Stimulated activated naive CD8-positive, alpha-beta T cell treated with anti-CD3 and anti-CD28 coated beads, Interleukin-15, amount 100 ng/mL, for 72 hours (primary cell): ENCODE measurements at regions not wholly inside any gene's neighbourhood (a gene's known extent, or its start where the extent isn't known, plus 50 kb on each side); places are given as distances from the start of the nearest gene placed in this dataset.

Experiments used
- ATAC-seq: fragments of 150-1000 bp; cut with Tn5 transposase; 2 replicates; pipeline ENCODE4 v1.10.0; 2021; ENCODE audit warnings: mild to moderate bottlenecking, moderate library complexity
- DNase-seq, 2 donors: peaks; one replicate each; pipeline ENCODE4 v3.0.0; 2021 to 2022
- H3K27ac Mint-ChIP-seq, 2 donors: one replicate each; pipeline ENCODE4 v1.8.0; 2022; ENCODE audit warnings: mild to moderate bottlenecking in 2 of 2, mixed read lengths in 2 of 2, moderate library complexity in 2 of 2
- H3K27me3 Mint-ChIP-seq: one replicate; pipeline ENCODE4 v1.8.0; 2022; ENCODE audit warnings: mixed read lengths
- H3K4me1 Mint-ChIP-seq: one replicate; pipeline ENCODE4 v1.8.0; 2022; ENCODE audit warnings: mild to moderate bottlenecking, mixed read lengths
- H3K4me3 Mint-ChIP-seq, 2 donors: one replicate each; pipeline ENCODE4 v1.8.0; 2022; ENCODE audit warnings: mild to moderate bottlenecking in 2 of 2, mixed read lengths in 2 of 2, moderate library complexity in 1 of 2
- H3K9me3 Mint-ChIP-seq, 2 donors: one replicate each; pipeline ENCODE4 v1.8.0; 2022; ENCODE audit warnings: mixed read lengths in 2 of 2

DNA sequence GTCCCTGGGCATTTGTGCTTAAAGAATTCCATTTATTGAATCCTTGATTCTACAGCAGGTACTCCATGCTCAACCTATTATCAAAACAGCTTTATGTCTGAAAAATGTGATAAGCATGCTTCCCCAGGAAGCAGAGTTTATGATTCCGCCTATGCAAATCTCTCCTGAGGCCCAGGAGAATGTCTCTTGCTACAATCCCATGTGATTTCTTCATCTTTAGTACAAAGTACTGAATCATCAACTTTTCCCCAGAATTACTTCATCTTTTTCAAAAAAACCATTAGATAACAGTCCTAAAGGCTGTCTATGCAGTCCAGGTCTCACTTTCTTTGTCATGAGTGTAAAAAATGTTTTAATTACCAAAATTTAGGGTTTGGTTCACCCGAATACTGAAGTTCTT is 130.2 kb upstream of the ADAMTSL1 start:
- Mint-ChIP-seq H3K27ac (no peak overlapping the region), H3K27me3 (no peaks in the 10 kb centered on the region), H3K9me3 (peaks cover 12 to 15% of the 10 kb centered on the region in 2 donors), H3K4me1 (no peaks in the 10 kb centered on the region), H3K4me3 (no peak overlapping the region)
- DNase-seq = no peak
- no peak for ATAC-seq

GRCh38 chr9:18346745-18347144 is 127.2 kb upstream of the ADAMTSL1 start:
- DNase-seq (no peak), ATAC-seq (no peak)
- Mint-ChIP-seq H3K9me3 (no peaks in the 10 kb centered on the region), H3K4me3 (no peak overlapping the region), H3K27ac (no peak overlapping the region), H3K4me1 (no peaks in the 10 kb centered on the region), H3K27me3 (no peaks in the 10 kb centered on the region)

DNA sequence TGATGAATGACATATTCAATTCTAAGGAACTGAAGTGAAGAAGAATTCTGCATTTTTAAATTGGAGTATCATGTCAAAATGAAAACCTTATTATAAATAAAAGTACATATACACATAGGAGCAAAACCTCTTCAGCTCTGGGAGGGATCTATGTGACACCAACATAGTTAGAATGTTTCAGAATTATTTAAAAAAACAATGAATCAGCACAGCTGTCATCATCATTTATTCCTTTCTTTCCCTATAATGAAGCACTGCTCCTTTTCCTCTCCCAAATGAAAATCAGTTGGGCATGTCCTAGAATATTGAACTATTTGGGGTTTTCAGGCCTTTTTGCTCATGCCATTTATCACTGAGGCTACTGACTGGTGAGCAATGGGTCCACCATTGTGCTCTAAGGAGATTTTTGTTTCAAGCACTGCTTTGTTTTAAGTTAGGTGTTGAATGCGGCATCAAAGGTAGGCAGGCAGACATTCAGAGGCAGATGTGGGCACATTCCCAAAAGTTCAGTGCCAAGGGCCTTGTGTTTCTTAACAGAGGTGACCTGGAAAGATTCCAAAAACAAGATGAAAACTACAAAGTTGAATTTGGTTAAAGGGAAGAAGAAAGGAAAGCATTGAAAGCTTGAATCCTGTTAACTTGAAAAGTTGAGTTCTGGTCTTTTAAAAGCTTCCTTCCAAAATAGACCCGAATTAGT is 126.4 kb upstream of the ADAMTSL1 start:
- Mint-ChIP-seq H3K27ac (no peak overlapping the region), H3K27me3 (no peaks in the 10 kb centered on the region), H3K4me3 (no peak overlapping the region), H3K4me1 (no peaks in the 10 kb centered on the region), H3K9me3 (no peaks in the 10 kb centered on the region)
- DNase-seq (no peak), ATAC-seq (no peak)

- DNase-seq (no peak), ATAC-seq (no peak)
- H3K4me3 Mint-ChIP-seq = no peak overlapping the region
- no peaks in the 10 kb centered on the region for H3K9me3 Mint-ChIP-seq
- no peaks in the 10 kb centered on the region for H3K4me1 Mint-ChIP-seq
- H3K27me3 Mint-ChIP-seq = no peaks in the 10 kb centered on the region
- no peak overlapping the region for H3K27ac Mint-ChIP-seq
Measured at GRCh38 chr9:18348083-18348475, 125.9 kb upstream of the ADAMTSL1 start.

DNA sequence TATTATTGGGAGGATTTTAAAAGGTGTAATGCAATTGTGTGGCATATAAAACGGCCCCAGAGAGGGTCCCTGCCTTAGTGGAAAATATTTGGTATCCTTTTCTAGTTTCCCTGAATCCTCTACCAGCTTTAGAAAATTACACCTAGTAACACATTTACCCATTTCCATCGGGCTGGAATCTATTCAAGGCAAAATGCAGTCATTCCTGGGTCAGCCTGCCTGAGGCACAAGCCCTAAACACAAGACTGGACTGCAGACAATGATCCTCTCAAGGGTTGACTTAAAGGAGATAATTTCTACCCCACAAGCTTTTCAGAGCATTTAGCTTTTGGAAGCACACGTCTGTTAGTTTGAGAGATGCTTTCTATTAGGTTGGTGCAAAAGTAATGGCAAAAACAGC is 124.4 kb upstream of the ADAMTSL1 start:
- no peak for DNase-seq
- H3K9me3 Mint-ChIP-seq = no peaks in the 10 kb centered on the region
- no peaks in the 10 kb centered on the region for H3K27me3 Mint-ChIP-seq
- no peaks in the 10 kb centered on the region for H3K4me1 Mint-ChIP-seq
- no peak overlapping the region for H3K4me3 Mint-ChIP-seq
- ATAC-seq = no peak
- no peak overlapping the region for H3K27ac Mint-ChIP-seq

DNA sequence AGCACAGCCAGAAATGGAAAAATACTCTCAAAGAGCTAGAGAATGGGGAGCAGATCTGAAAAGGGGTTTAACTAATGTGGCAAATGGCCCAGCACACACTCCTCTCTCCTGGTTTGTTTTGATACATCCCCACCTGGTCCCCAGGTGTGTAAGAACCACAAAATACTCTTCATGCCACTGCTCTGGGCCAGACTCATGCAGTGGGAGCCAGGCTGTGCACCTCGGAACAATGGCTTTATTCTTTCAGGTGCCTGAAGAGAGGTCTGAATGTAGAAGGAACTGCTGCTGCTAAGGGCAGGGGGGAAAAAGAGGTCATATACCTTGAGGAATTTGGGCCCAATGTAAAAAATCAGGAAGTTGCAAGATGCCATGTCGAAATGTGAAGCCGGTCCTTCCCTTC is 123.9 kb upstream of the ADAMTSL1 start:
- ATAC-seq (no peak), DNase-seq (no peak)
- Mint-ChIP-seq H3K9me3 (no peaks in the 10 kb centered on the region), H3K27me3 (no peaks in the 10 kb centered on the region), H3K4me1 (no peaks in the 10 kb centered on the region), H3K27ac (no peak overlapping the region), H3K4me3 (no peak overlapping the region)

DNA sequence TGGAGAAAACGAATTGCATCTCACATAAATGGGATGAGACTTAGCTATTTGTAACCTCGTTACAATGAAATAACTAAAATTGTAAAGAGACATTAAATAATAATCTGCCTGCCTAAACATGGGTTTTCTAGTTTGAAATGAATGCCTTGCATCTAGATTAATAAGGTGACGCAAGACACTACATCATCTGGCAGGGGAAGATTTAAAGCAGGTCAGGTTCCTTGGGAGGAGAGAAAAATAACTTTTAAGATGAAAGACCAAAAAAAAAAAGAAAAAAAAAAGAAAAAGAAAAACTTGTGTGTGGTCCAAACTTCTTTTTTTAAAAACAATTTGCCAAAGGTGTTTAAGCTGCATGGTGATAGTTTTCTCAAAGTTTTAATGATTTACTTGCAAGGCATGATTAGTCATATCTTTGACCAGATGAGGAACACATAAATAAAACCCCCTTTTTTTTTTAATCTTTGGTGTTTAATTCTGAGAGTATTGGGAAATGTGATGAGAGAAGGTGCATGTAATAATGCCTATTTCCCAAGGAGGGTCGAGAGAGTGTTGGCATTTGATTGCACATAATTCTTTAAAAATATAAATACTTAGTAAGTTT is 122.9 kb upstream of the ADAMTSL1 start:
- DNase-seq (no peak), ATAC-seq (no peak)
- no peak overlapping the region for H3K4me3 Mint-ChIP-seq
- no peaks in the 10 kb centered on the region for H3K9me3 Mint-ChIP-seq
- no peak overlapping the region for H3K27ac Mint-ChIP-seq
- H3K27me3 Mint-ChIP-seq = no peaks in the 10 kb centered on the region
- no peaks in the 10 kb centered on the region for H3K4me1 Mint-ChIP-seq

DNA sequence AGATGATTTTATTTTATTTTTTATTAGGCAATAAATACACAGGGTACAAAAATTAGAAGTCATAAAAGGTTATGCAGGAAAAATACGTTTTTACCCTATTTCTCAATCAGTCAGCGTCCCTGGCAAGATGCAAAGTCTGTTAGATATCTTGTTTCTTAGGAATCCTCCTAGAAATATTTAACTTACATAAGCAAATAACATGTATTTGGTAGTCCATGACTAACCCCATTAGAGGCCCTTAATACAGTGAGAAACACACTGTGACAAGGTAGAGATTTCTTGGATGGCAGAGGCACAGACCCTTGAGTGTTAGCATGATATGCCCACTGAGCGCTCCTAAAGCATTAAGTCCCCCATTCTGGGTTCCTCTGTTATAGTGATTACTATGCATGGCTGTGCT is 121.2 kb upstream of the ADAMTSL1 start:
- ATAC-seq = no peak
- no peak for DNase-seq
- Mint-ChIP-seq H3K4me3 (no peak overlapping the region), H3K27ac (no peak overlapping the region), H3K4me1 (no peaks in the 10 kb centered on the region), H3K9me3 (no peaks in the 10 kb centered on the region), H3K27me3 (no peaks in the 10 kb centered on the region)

- ATAC-seq (no peak), DNase-seq (no peak)
- no peak overlapping the region for H3K27ac Mint-ChIP-seq
- no peaks in the 10 kb centered on the region for H3K27me3 Mint-ChIP-seq
- H3K4me3 Mint-ChIP-seq = no peak overlapping the region
- no peaks in the 10 kb centered on the region for H3K9me3 Mint-ChIP-seq
- no peaks in the 10 kb centered on the region for H3K4me1 Mint-ChIP-seq
Measured at GRCh38 chr9:18353473-18353872, 120.5 kb upstream of the ADAMTSL1 start.

GRCh38 chr9:18357321-18357720 is 116.6 kb upstream of the ADAMTSL1 start:
- H3K4me1 Mint-ChIP-seq = no peaks in the 10 kb centered on the region

GRCh38 chr9:18358325-18358724 is 115.6 kb upstream of the ADAMTSL1 start:
- Mint-ChIP-seq H3K9me3 (no peaks in the 10 kb centered on the region), H3K4me1 (no peaks in the 10 kb centered on the region), H3K27me3 (no peaks in the 10 kb centered on the region), H3K27ac (no peak overlapping the region), H3K4me3 (no peak overlapping the region)
- DNase-seq (no peak), ATAC-seq (no peak)

More at GRCh38 chr9:18357321-18357720, 116.6 kb upstream of the ADAMTSL1 start:
- no peaks in the 10 kb centered on the region for H3K27me3 Mint-ChIP-seq
- DNase-seq (no peak), ATAC-seq (no peak)
- no peaks in the 10 kb centered on the region for H3K9me3 Mint-ChIP-seq
- H3K4me3 Mint-ChIP-seq = no peak overlapping the region
- no peak overlapping the region for H3K27ac Mint-ChIP-seq

DNA sequence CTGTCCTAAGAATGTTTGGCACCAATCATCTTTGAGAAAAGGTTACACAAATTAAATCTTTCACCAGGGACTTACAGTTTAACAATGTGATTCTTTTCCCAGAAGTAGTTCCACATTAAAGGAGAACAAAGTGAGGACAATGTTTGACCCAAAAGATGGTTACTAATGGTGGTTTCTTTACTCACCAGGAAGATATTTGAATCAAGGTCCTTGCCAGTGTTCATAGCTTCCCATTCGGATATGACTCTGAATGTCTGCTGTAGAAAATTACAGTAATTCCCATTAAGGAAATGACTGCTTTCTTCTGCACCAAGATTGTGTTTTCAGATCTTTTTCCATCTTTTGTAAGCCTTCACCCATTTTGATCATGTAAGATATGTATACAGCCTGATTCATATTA is 114.6 kb upstream of the ADAMTSL1 start:
- Mint-ChIP-seq H3K4me3 (no peak overlapping the region), H3K4me1 (no peaks in the 10 kb centered on the region)

GRCh38 chr9:18360005-18360404 is 113.9 kb upstream of the ADAMTSL1 start:
- Mint-ChIP-seq H3K4me1 (no peaks in the 10 kb centered on the region), H3K27ac (no peak overlapping the region), H3K27me3 (no peaks in the 10 kb centered on the region), H3K4me3 (no peak overlapping the region), H3K9me3 (no peaks in the 10 kb centered on the region)
- ATAC-seq (no peak), DNase-seq (no peak)

More for the DNA sequence above, 114.6 kb upstream of the ADAMTSL1 start:
- no peaks in the 10 kb centered on the region for H3K9me3 Mint-ChIP-seq
- no peak overlapping the region for H3K27ac Mint-ChIP-seq
- ATAC-seq = no peak
- no peaks in the 10 kb centered on the region for H3K27me3 Mint-ChIP-seq
- no peak for DNase-seq

- H3K27ac Mint-ChIP-seq = no peak overlapping the region
- DNase-seq = no peak
- H3K4me1 Mint-ChIP-seq = no peaks in the 10 kb centered on the region
- H3K4me3 Mint-ChIP-seq = no peak overlapping the region
- H3K9me3 Mint-ChIP-seq = no peaks in the 10 kb centered on the region
- no peak for ATAC-seq
- no peaks in the 10 kb centered on the region for H3K27me3 Mint-ChIP-seq
Measured at GRCh38 chr9:18361646-18362045, 112.3 kb upstream of the ADAMTSL1 start.

DNA sequence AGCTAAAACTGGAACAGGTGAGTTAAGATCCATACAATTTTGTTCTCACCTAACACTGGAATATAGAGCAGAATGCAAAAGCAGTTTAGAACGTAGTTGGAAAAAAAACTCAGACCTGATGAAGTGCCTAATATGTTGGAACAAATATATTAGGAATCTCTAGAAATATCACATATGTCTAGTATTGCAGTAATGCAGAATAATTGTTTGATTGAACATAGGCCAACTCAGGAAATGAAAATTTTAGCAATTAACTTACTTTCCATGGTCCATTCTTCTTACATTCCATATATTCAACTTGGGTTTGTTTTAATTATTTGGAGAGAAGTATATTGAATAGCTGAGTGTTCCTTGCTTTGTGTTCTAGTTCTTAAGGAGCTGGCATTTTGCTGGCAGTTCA is 111.8 kb upstream of the ADAMTSL1 start:
- Mint-ChIP-seq H3K27ac (no peak overlapping the region), H3K4me1 (no peaks in the 10 kb centered on the region), H3K4me3 (no peak overlapping the region), H3K27me3 (no peaks in the 10 kb centered on the region), H3K9me3 (no peaks in the 10 kb centered on the region)
- ATAC-seq = no peak
- DNase-seq = no peak

DNA sequence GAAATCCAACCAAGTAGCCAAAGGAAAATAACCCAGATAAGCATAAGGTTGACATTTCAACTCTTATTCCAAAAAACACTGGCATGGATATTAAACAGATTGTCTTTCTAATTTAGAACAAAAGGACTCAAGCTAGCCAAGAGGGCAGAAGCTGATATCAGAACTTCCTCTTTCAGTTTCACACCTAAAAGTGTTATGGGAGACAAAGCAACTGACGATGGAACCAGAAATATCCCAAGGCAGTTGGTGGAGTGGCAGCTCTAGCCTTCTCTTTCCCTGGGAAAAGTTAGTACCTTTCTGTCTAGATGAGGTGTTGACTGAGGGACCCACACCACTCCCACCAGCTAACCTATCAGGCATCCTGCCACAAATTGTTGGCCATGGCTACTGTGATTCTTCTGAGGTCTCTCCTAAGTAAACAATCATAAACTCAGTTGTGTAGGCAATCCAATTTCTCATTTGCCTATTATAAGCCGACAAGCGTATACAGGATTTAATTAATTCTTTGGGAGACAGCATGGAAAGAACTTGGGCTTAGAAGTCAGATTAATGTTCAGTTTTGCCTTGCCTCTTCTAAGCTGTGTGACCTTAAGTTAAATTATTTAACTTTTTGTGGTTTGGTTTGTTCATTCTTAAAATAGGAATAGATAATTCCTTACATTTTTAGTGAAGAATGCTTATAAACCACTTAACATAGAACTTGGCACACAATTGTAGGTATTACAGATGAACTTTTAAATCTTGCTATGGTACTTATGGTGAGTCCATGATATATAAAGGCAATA is 110.9 kb upstream of the ADAMTSL1 start:
- H3K27me3 Mint-ChIP-seq = no peaks in the 10 kb centered on the region
- no peaks in the 10 kb centered on the region for H3K4me1 Mint-ChIP-seq
- H3K27ac Mint-ChIP-seq = no peak overlapping the region
- H3K9me3 Mint-ChIP-seq = no peaks in the 10 kb centered on the region
- H3K4me3 Mint-ChIP-seq = no peak overlapping the region
- ATAC-seq = no peak
- DNase-seq = no peak
